HG02840 (cell line): ENCODE measurements at regions not wholly inside any gene's neighbourhood (a gene's known extent, or its start where the extent isn't known, plus 50 kb on each side); places are given as distances from the start of the nearest gene placed in this dataset.

Experiments used
- ATAC-seq: cut with Tn5 transposase; IDR thresholded peaks from one replicate; pipeline ENCODE4 v1.9.1; 2021; ENCODE audit warnings: mild to moderate bottlenecking, moderate library complexity, moderate number of reproducible peaks; ENCODE audit not compliant: unreplicated experiment, low FRiP score

DNA sequence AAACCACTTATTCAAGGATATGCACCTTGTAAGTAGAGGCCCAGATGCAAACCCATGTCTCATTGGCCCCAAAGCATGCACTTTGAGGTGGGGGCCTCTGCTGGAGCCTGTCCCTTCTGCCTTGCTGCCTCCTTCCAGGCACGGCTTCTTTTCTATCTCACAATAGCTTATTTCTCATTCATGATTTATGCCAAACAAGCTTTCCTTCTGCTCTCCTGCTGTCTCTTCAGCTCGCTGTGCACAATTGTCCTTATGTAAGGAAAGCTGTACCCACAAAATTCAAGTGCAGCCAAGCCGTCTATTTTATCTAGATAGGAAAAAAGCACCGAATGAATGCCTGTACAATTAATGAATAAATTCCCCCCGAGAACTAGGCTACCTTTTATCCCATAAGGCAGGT lies 124.8 kb upstream of the PACRGL start:
- no peak for ATAC-seq

DNA sequence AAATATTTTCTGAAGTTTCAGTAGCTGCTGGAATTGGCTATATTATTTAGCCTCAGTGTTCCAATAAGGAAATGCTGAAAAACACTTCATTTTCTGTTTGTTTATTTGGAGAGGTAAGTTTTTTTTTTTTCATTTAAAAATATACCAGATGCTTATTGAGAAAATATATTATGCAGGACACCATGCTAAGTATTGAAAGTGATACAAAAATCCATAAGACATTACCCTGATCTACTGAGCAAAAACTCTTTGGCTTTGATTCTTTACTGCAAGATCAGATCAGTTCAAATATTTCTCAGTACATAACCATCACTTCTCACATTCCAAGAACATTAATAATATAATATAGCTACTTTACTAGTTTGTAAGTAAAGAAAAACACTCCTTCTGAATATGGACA lies 123.4 kb upstream of the PACRGL start:
- no peak for ATAC-seq

DNA sequence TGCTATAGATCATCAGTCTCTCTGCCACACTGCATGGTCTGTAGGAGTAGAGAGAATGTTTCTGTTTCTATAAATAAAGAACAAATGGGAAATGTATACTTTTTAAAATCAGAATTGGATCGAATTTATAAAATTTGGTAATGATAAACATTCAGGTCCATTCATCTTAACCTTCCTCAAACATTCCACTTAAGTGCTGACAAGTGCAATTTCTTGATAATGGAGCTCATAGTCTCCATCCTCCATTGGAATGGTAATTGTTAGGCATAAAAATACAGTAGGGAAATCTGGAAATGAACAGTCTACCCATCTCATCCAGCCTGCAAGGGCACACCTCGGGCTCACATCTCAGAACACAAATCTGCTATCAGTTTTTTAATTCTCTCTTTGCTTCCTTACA lies 122.6 kb upstream of the PACRGL start:
- no peak for ATAC-seq

DNA sequence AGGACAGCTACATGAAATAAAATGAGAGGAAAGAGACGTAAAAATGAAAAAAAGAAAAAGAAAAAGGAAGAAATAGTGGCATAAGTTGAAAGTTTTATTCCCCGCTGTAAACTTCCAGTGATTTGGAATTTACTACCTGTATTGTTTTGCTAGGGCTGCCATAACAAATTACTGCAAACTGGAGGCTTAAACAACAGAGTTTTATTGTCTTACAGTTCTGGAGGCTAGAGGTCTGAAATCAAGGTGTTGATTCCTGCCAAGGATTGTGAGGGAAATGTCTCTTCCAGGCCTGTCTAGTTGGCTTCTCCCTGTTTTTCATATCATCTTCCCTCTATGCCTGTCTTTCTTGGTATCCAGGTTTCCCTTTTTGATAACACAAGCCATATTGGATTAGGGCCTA lies 119.4 kb upstream of the PACRGL start:
- no peak for ATAC-seq

DNA sequence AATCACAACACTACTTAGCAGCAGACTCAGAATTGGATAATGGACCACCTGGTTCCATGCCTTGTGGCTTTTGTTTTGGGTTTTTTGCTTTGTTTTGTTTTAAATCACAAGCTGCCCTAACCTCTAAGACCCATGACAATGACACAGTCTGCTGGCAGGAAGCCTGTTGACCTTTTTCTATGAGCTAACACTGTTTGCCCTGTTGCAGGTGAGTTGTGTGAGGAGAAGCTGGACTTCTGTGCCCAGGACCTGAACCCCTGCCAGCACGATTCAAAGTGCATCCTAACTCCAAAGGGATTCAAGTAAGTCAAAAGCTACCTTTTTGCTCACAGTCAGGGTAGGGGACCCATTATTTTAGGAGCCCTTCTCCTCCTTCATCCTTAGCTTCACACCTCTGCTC lies 110.8 kb upstream of the PACRGL start:
- no peak for ATAC-seq

DNA sequence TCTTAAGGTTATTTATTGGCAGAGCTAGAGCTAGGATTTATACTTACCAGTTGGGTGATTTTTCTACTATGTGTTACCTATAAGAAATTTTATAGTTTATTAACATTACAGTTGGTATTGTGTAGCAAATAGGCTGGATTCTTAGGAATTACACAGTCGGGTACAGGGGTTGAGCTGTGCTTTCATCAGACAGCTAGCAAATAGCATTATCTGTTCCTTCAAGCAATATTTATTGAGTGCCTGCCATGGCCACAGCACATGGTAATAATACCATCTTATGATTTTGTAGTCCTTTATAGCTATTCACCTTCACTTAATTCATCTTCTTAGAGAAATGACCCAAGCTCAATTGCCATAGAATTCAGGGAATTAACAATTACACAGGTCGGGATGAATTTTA lies 109.4 kb upstream of the PACRGL start:
- ATAC-seq, result no peak

DNA sequence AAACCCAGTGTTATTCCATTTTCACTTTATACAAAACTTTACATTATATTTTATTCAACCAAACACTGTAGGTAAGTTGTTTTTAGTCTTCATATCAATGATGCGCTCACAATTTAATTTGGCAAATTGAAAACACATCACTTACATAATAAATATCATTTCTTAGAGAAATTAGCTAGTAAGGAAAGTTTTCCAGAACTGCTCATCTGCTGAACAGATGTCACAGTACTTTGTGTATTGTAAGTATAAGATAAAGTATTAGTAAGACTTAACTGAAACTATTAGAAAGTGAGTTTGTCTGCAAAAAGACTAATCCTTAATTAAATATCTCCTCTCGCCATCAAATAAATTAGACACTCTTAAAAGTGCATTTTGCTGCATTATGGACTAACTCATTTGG lies 108.7 kb upstream of the PACRGL start:
- no peak for ATAC-seq

DNA sequence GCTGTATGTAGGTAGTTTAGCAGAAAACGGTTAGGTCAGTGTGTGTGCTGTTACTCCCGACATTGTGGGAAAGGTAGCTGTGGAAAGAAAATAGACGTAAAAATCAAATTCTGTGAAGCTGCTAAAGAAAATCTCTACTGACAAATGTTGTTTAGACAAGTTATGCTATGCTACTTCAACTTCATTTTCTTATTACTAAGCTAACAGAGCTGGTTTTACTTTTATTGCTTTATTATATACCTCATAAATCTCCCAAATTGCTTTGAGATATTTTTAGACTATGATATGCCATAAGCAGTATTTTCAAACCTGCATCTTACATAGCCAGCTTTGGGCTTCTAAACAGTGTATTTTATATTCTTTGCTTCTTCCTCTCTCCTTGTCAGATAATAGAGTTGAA lies 108.2 kb upstream of the PACRGL start:
- no peak for ATAC-seq

DNA sequence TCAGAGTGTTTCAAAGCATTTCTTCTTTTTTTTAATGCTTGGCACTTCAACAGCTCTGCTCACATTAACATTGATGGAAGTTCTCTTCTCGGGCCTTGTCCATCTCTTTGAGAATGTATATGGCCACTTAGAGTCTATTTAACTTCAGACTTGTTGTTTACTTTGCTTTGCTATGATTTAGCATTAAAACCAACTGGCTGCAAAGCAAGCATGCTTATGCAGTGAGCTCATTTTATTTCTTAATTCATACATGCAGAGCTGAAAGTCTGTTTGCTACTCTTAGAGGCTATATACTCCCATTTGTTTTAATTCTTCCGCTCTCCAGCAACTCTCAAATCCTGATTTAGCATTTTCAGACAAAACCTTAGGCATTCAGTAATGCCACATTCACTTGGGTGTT lies 107.6 kb upstream of the PACRGL start:
- ATAC-seq, result no peak

DNA sequence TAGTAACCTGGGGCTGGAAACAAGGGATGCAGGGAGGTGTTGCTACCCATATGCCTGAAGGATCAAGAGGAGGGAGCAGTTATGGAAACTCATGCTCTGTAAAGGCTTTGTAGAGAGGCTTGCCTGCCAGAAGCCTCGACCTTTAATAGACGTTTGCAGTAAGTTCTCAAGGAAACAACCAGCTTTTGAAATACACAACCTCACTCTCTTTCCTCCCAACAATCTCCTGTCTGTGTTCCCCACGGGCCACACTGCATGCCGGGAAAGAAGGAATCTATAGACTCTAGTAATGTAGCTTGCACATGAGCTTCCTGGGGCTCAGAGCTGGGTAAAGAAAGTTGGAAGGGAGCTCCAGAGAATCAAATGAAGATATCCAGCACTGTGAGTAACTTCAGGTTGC lies 101.6 kb upstream of the PACRGL start:
- ATAC-seq, result no peak

DNA sequence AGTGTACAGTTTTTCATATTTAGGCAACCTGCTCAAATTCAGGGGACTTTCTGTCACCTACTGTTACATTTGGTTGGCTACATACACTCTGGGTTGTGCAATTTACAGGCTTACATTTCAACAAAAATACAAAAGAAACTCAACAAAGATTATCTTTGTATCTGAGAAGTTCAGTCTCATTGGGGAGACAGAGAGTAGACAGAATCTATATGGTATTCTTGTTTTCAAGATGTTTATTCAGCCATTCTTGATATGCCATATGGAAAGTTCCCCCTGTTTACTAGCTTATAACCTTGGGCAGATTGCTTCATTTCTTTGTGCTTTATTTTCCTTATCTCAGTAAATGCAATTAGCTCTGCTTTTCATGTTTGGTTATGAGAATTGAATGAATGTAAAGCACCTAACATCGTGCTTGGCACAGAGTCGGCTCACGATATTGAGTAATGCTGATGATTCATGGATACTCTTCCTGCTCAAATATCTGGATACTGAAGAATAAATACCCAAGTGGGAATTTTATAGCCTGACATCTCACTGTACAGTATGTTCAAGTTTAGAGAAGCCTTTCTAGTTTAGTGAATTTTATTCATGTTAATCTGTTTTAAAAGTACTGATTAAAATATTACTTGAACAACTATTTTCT lies 96.5 kb upstream of the PACRGL start:
- ATAC-seq, result no peak

DNA sequence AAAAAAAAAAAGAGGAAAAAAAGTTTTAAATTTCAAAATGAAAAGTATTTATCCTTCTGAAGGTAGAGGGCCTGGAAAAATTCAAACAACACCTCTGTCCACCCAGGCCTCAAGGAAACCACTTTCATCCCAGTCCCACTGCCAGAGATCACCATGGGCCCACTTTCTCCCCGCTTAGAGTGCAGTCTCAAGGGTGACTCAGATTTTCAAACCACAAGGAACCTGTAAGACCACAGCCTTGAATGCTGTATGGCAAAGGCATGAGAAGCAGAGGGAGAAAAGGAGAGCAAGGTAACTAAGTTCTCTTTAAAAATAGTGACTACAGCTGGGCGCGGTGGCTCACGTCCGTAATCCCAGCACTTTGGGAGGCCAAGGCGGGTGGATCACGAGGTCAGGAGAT lies 87.9 kb upstream of the PACRGL start:
- no peak for ATAC-seq

DNA sequence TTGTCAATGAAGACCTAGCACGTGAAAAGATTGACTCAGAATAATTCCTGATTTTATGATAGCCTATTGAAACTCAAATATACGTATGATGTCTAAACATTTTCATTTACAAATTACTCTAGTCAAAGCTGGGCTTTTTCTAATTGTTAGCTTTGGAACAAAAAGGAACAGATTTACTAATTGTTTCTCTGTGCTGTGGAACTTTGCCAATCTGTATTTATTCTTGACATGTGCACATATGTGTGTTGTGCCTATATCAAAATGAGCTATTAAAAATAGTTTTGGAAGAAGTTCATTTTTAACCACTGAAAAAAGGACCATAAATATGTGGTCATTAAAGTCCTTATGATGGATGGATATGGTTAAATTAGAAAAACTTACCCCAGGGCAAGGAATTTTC lies 85.4 kb upstream of the PACRGL start:
- no peak for ATAC-seq

DNA sequence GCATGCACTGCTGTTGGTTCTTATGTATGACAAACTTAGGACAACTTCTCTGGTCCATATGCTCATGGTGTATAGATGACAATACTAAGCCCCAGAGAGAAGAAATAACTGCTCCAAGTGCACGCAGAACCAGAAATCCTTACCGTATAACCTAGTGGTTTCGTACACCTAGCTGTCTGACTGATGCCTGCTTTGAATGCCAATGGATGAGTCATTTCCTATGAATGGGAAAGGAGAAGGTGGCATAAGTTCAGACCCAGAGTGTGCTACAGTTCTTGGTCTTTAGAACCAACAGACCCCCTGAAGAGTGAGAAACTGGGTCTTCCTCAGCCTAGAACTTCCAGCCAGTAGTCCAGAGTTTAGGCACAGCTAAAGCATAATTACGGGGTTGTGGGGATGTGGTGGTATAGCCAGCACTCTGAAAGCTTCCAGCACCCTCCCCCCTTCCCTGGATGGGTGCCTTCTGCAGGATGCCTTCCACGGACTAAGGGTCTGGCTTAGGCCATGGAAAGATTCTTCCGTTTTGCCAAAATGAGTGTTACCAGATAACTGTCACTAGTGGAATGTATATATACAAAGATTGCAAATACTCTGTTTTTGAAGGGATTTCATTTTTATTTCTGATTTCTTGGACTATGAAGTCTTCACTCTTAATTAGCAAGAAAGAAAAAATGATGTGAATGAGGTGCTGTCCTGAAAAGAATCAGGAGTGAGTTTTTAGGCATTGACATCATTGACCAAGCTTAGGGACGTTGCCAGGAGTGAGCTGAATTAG lies 84.6 kb upstream of the PACRGL start:
- no peak for ATAC-seq

DNA sequence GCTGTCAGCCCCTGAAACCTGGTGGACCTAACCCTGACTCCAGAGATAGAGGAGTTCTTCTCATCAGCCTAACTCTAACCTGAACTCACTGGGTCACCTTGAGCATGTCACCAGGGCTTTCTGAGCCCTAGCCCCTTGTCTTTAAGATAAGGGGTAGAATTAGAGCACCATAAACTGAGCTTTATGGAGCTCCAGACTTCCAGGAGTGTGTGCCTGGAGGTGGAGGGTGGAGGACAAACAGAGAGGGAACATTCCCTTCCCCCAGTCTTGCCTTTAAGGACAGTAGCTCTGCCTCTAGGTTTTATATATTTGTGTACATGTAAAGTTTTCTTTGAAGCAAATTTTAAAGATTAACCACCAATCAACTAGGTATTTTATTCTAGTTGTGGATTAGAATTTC lies 83.9 kb upstream of the PACRGL start:
- no peak for ATAC-seq

DNA sequence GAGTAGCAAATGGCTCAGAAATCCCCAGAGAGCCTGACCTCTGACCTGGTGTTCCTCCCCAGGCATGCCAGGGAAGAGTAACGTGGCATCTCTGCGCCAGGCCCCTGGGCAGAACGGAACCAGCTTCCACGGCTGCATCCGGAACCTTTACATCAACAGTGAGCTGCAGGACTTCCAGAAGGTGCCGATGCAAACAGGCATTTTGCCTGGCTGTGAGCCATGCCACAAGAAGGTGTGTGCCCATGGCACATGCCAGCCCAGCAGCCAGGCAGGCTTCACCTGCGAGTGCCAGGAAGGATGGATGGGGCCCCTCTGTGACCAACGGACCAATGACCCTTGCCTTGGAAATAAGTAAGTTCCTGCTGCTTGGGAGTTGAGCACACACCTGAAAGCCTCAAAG lies 83.4 kb upstream of the PACRGL start:
- no peak for ATAC-seq

DNA sequence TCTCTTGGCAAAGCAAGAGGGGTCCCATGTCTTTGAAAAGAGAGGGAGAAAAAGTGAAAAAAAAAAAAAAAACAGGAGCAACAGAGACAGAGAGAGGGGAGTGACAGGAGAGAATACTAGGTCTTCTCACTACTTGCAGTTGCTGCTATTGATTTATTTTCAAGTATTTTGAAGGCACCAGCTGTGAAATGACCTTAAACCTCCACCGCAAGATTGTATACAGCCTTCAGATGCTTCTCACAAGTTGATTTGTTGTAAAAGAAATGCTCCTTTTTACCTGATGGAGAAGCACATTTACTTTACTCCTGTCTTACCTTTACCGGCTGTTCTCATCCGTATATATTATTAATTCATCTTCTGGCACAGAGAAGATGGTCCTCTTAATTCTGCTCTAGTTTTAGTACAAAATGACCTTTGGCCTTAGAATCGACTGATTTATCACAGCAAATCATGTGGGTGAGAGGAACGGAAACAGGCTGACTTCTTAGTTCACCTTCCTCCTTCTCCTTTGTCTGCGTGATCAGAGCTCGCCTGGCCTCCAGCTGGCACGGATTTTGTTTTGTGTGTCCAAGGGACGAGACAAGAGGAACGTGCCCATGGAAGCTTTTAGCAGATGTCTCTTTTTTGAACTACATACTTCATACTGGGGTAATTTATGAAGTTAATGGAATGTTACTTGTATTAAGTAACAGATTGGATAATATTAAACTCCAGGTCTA lies 82.4 kb upstream of the PACRGL start:
- no peak for ATAC-seq

DNA sequence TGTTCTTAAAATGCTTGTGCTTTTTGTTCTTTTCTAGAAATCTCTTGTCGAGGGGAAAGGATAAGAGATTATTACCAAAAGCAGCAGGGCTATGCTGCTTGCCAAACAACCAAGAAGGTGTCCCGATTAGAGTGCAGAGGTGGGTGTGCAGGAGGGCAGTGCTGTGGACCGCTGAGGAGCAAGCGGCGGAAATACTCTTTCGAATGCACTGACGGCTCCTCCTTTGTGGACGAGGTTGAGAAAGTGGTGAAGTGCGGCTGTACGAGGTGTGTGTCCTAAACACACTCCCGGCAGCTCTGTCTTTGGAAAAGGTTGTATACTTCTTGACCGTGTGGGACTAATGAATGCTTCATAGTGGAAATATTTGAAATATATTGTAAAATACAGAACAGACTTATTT lies 81.5 kb upstream of the PACRGL start:
- ATAC-seq, result no peak

DNA sequence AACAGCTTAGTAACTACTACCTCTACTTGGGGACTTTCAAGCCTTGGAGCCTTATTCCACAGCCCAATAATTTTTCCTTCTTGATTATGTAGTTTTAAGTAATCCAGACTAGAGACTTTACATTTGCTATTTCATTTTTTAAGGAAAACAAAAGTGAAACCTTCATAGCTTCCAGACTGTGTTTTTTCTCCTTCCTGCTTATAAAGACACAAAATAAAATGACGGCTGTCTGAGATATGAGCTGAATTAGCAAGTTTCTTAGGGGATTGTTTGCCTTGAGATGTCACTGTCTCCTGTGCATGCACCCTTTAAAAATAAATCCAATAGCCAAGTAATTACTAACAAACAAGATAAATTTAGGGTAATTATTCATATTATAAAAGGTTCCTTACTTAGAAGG lies 78.8 kb upstream of the PACRGL start:
- no peak for ATAC-seq

DNA sequence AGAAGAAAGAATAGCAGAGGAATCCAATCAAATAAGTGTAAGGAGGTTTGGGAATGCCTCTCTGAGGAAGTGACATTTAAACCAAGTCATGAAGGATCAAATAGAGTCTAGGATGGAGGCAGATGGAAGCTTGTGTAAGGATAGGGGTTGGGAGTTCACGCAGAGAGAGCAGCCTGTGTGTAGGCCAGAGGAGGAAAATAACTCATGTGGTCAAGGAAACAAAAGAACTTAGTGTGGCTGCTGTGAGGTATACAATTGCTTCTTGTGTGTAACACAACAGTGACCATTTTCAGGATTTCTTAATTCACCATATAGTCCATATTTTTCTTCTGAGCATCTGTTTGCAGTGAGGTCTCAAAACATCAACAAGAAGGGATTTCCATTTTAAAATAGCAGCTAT lies 77.6 kb upstream of the PACRGL start:
- ATAC-seq, result no peak

DNA sequence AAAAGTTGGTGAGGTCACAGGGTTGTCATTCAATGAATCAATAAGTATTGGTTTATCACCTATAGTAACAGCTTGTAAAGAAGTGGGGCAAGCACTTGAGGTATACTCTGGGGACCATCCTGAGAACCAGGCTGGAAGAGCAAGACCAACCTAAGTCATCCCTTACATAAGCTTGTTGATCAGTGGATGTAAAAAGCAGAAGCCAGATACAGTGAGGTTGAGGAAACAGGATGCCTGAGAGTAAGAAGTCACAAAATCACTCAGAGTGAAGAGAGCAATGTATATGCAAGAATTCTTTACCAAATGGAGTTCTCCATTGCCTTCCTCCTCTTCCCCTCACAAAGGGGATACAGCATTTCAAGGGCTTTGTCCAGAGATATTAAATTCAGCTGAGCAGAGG lies 76.3 kb upstream of the PACRGL start:
- ATAC-seq, result no peak
